GM12878 (cell line): ENCODE measurements at regions not wholly inside any gene's neighbourhood (a gene's known extent, or its start where the extent isn't known, plus 50 kb on each side); places are given as distances from the start of the nearest gene placed in this dataset.

Experiments used
- ATAC-seq: fragments of 200-7000 bp; cut with Tn5 transposase; 3 replicates; pipeline ENCODE4 v1.9.1; 2020; ENCODE audit warnings: mild to moderate bottlenecking, moderate library complexity
- BruUV-seq: library from RNA; stranded (reverse); fragments of 400-500 nt; replicated peaks from 2 replicates; lab custom pipeline; 2021; lab: Mats Ljungman, UMichigan
- CTCF ChIA-PET: fragments of 300-600 bp; sonication (Branson Sonifier 250); formaldehyde crosslinking; extraction: SDS; loops from one replicate; lab custom pipeline; 2021; ENCODE audit warnings: inconsistent platforms; lab: Yijun Ruan, JAX
- POLR2A ChIA-PET: fragments of 350-600 bp; formaldehyde crosslinking; extraction: SDS; loops from one replicate; lab custom pipeline; 2021; ENCODE audit warnings: inconsistent platforms; lab: Charles Lee
- RAD21 ChIA-PET: fragments of 300-600 bp; sonication (Branson Sonifier 250); formaldehyde crosslinking; loops from one replicate; lab custom pipeline; 2023; ENCODE audit warnings: antibody characterized with exemption; ENCODE audit not compliant: unreplicated experiment; lab: Charles Lee
- SMC1A ChIA-PET: fragments of 300-600 bp; sonication (Branson Sonifier 250); formaldehyde crosslinking; loops from one replicate; lab custom pipeline; 2023; ENCODE audit not compliant: unreplicated experiment, uncharacterized antibody; lab: Charles Lee
- DNase-seq: peaks from one replicate; pipeline ENCODE4 v3.0.0-alpha.2; 2011; ENCODE audit warnings: low read depth, low spot score
- FAIRE-seq: peaks from 3 replicates; lab custom pipeline; 2011; peaks lifted over from hg19 to GRCh38; lab: Jason Lieb, UNC
- H2AFZ ChIP-seq: 2 replicates; pipeline ENCODE4 v1.6.0; 2011; ENCODE audit warnings: low read depth, low read length, control low read depth; ENCODE audit not compliant: control insufficient read depth
- H3K27ac ChIP-seq: 2 replicates; pipeline ENCODE4 v1.5.1; 2011; ENCODE audit warnings: control low read depth; ENCODE audit not compliant: control insufficient read depth, insufficient read depth
- H3K27me3 ChIP-seq, 2 experiments: replicated peaks in 1 of 2; 2 replicates each; pipeline versions ENCODE4 v1.6.0 to v1.6.1; 2011; ENCODE audit warnings: low read length in 1 of 2; ENCODE audit not compliant: control insufficient read depth in 2 of 2, insufficient read depth in 2 of 2
- H3K36me3 ChIP-seq, 2 experiments: 2 replicates each; pipeline ENCODE4 v1.5.1; 2011; ENCODE audit warnings: low read length in 1 of 2; ENCODE audit not compliant: control insufficient read depth in 2 of 2, insufficient read depth in 2 of 2
- H3K4me1 ChIP-seq: 2 replicates; pipeline ENCODE4 v1.6.1; 2011; ENCODE audit warnings: mild to moderate bottlenecking, low read length, moderate library complexity, mixed read lengths; ENCODE audit not compliant: control insufficient read depth, insufficient read depth
- H3K4me2 ChIP-seq: 2 replicates; pipeline ENCODE4 v1.6.0; 2011; ENCODE audit warnings: control low read depth; ENCODE audit not compliant: control insufficient read depth, insufficient read depth
- H3K4me3 ChIP-seq: fragments of 200-600 bp; sonication (generic); 2 replicates; pipeline ENCODE4 v1.5.1; 2016
- H3K79me2 ChIP-seq: 2 replicates; pipeline ENCODE4 v1.6.0; 2011; ENCODE audit warnings: low read length; ENCODE audit not compliant: control insufficient read depth, insufficient read depth
- H3K9ac ChIP-seq: 2 replicates; pipeline ENCODE4 v1.8.0; 2011; ENCODE audit warnings: low read length, control low read depth, mixed read lengths; ENCODE audit not compliant: control insufficient read depth, insufficient read depth
- H3K9me3 ChIP-seq: replicated peaks from 3 replicates; pipeline ENCODE4 v1.5.1; 2011; ENCODE audit warnings: mild to moderate bottlenecking, low read length; ENCODE audit not compliant: control insufficient read depth, insufficient read depth
- H4K20me1 ChIP-seq: 2 replicates; pipeline ENCODE4 v1.6.0; 2011; ENCODE audit not compliant: control insufficient read depth, insufficient read depth
- CBFB ChIP-seq: IDR thresholded peaks from 2 replicates; pipeline ENCODE4 v1.6.1; 2016; ENCODE audit warnings: antibody characterized with exemption, low read depth
- GABPA ChIP-seq: IDR thresholded peaks from 2 replicates; pipeline ENCODE4 v1.6.1; 2014; ENCODE audit warnings: antibody characterized with exemption, low read depth, mild to moderate bottlenecking, inconsistent platforms
- IKZF1 ChIP-seq: fragments of 450-650 bp; conservative IDR thresholded peaks from 2 replicates; pipeline ENCODE4 v1.6.1; 2017; ENCODE audit warnings: antibody characterized with exemption, mild to moderate bottlenecking
- JUND ChIP-seq: IDR thresholded peaks from 2 replicates; pipeline ENCODE4 v1.6.1; 2012; ENCODE audit warnings: low read depth, mild to moderate bottlenecking, low read length, improper control_type of control experiment, moderate library complexity
- MEF2A ChIP-seq: IDR thresholded peaks from 2 replicates; pipeline ENCODE4 v1.6.1; 2011; ENCODE audit warnings: low read depth, mild to moderate bottlenecking, low read length, moderate library complexity; ENCODE audit not compliant: insufficient read depth
- MYC ChIP-seq: IDR thresholded peaks from 2 replicates; pipeline ENCODE4 v1.6.1; 2011; ENCODE audit warnings: mild to moderate bottlenecking, low read length, moderate library complexity, inconsistent platforms; ENCODE audit not compliant: insufficient read depth, insufficient replicate concordance, insufficient read length, severe bottlenecking
- NR2C2 ChIP-seq: IDR thresholded peaks from 2 replicates; pipeline ENCODE4 v1.6.1; 2011; ENCODE audit warnings: borderline replicate concordance, low read depth; ENCODE audit not compliant: control insufficient read depth, insufficient read length
- RCOR1 ChIP-seq: conservative IDR thresholded peaks from 2 replicates; pipeline ENCODE4 v1.6.1; 2012; ENCODE audit warnings: low read depth, low read length, improper control_type of control experiment
- SIX5 ChIP-seq: IDR thresholded peaks from 2 replicates; pipeline ENCODE4 v1.6.1; 2011; ENCODE audit warnings: mild to moderate bottlenecking, low read depth, low read length, moderate library complexity; ENCODE audit not compliant: severe bottlenecking
- ZNF24 ChIP-seq: fragments of 450-650 bp; IDR thresholded peaks from 2 replicates; pipeline ENCODE4 v1.6.1; 2017; ENCODE audit warnings: antibody characterized with exemption, mild to moderate bottlenecking
- ZNF274 ChIP-seq: IDR thresholded peaks from one replicate; pipeline ENCODE4 v1.8.0; 2011; ENCODE audit not compliant: insufficient read length, insufficient read depth
- ZSCAN29 ChIP-seq: fragments of 450-650 bp; IDR thresholded peaks from 2 replicates; pipeline ENCODE4 v1.6.1; 2017; ENCODE audit warnings: mild to moderate bottlenecking, moderate library complexity
- WGBS: methylation state at CpG from one replicate; pipeline ENCODE4 v1.1.6; 2016; ENCODE audit warnings: low lambda C conversion rate; ENCODE audit not compliant: insufficient replicate concordance, insufficient coverage; ENCODE audit errors: missing lambda C conversion rate; 5-methylcytosine and 5-hydroxymethylcytosine counted together
- in situ Hi-C: fragments of 300-500 bp; cut with MboI; formaldehyde crosslinking; loops from 9 replicates; pipeline ENCODE4 v1.14.3; 2018; ENCODE audit warnings: mixed read lengths
- intact Hi-C: fragments of 100-400 bp; cut with micrococcal nuclease; formaldehyde crosslinking; loops from one replicate; pipeline ENCODE4 v1.14.2; 2022; ENCODE audit not compliant: unreplicated experiment

DNA sequence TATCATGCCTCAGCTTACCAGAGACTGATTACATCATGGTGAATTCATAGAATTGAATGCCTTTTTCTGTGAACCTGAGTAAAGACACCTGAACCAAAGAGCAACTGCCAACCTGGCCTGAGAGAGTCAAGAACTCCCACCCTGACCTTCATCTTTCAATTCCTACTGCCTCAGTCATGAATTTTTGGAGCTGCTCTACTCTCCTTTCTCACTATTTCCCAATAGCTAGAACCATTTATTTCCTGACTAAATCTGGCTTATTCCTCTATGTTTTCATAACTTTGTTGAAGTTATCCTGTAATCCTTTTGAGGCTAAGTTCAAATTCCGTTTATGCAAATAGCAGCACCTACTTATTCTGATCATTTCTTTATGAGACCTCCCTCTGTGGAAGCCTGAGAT lies 712.4 kb upstream of the UBE2E2 start:
- POLR2A ChIA-PET, result no interaction called here
- in situ Hi-C loops, result no loop called here
- no peak overlapping the region for H2AFZ ChIP-seq
- ATAC-seq, result no peak
- no peak overlapping the region for H3K27ac ChIP-seq
- CTCF ChIA-PET, result interaction anchor here (0.9 kb wide), 1 partner anchor 15 kb away, joined by 4 read pairs; no protein-coding TSS in a partner anchor
- H3K79me2 ChIP-seq, result no peaks in the 10 kb centered on the region
- H3K4me1 ChIP-seq, result no peaks in the 10 kb centered on the region
- no peaks in the 10 kb centered on the region for H3K36me3 ChIP-seq
- no peak overlapping the region for H3K4me2 ChIP-seq
- no peak overlapping the region for H3K4me3 ChIP-seq
- intact Hi-C loops, result no loop called here
- no peak for FAIRE-seq
- H3K9ac ChIP-seq, result no peak overlapping the region
- TF ChIP-seq RCOR1 (no peak), ZNF274 (no peak), NR2C2 (no peak), IKZF1 (no peak), ZSCAN29 (no peak), SIX5 (no peak), JUND (no peak), MEF2A (no peak), GABPA (no peak), ZNF24 (no peak), MYC (no peak), CBFB (no peak)
- H3K27me3 ChIP-seq, result no peaks in the 10 kb centered on the region
- SMC1A ChIA-PET, result interaction anchor here (0.6 kb wide), 1 partner anchor 269 kb away, joined by 4 read pairs; no protein-coding TSS in a partner anchor
- no peak for DNase-seq
- RAD21 ChIA-PET, result no interaction called here
- BruUV-seq, result no TSS peak
- H3K9me3 ChIP-seq, result no peaks in the 10 kb centered on the region
- WGBS, result 0% methylated on average over 1 of the region's 1 CpG
- H4K20me1 ChIP-seq, result no peaks in the 10 kb centered on the region
